ENCODE measurements at regions not wholly inside any gene's neighbourhood (a gene's known extent, or its start where the extent isn't known, plus 50 kb on each side); places are given as distances from the start of the nearest gene placed in this dataset.

GRCh38 chr18:62629031-62629430, 86.3 kb upstream of the PHLPP1 start:
- Mint-ChIP-seq H3K4me1 (ENCODE audit: low read depth, unreplicated experiment) (no peaks in the 10 kb centered on the region), H3K27ac (ENCODE audit: unreplicated experiment) (no peak overlapping the region), H3K36me3 (ENCODE audit: unreplicated experiment) (no peaks in the 10 kb centered on the region), H3K27me3 (ENCODE audit: unreplicated experiment) (no peaks in the 10 kb centered on the region), H3K9me3 (ENCODE audit: unreplicated experiment) (no peaks in the 10 kb centered on the region), H3K4me3 (ENCODE audit: unreplicated experiment) (no peak overlapping the region)
- no peak for TF ChIP-seq CTCF (IDR thresholded peaks at IDR 0.05; ENCODE audit: partially characterized antibody, unreplicated experiment)
- no peak for DNase-seq

- DNase-seq = no peak
- Mint-ChIP-seq H3K4me1 (ENCODE audit: low read depth, unreplicated experiment) (no peaks in the 10 kb centered on the region), H3K9me3 (ENCODE audit: unreplicated experiment) (no peaks in the 10 kb centered on the region), H3K4me3 (ENCODE audit: unreplicated experiment) (no peak overlapping the region), H3K36me3 (ENCODE audit: unreplicated experiment) (no peaks in the 10 kb centered on the region), H3K27me3 (ENCODE audit: unreplicated experiment) (no peaks in the 10 kb centered on the region), H3K27ac (ENCODE audit: unreplicated experiment) (no peak overlapping the region)
- TF ChIP-seq CTCF (IDR thresholded peaks at IDR 0.05; ENCODE audit: partially characterized antibody, unreplicated experiment) = no peak
These were observed 84.2 kb upstream of the PHLPP1 start for GRCh38 chr18:62631173-62631572.

GRCh38 chr18:62632788-62633455, 82.4 kb upstream of the PHLPP1 start:
- no peaks in the 10 kb centered on the region for H3K4me1 Mint-ChIP-seq (ENCODE audit: low read depth, unreplicated experiment)
- no peaks in the 10 kb centered on the region for H3K27me3 Mint-ChIP-seq (ENCODE audit: unreplicated experiment)
- no peak for TF ChIP-seq CTCF (IDR thresholded peaks at IDR 0.05; ENCODE audit: partially characterized antibody, unreplicated experiment)
- H3K9me3 Mint-ChIP-seq (ENCODE audit: unreplicated experiment) = no peaks in the 10 kb centered on the region
- no peak overlapping the region for H3K4me3 Mint-ChIP-seq (ENCODE audit: unreplicated experiment)
- no peak for DNase-seq
- no peak overlapping the region for H3K27ac Mint-ChIP-seq (ENCODE audit: unreplicated experiment)
- no peaks in the 10 kb centered on the region for H3K36me3 Mint-ChIP-seq (ENCODE audit: unreplicated experiment)

- Mint-ChIP-seq H3K36me3 (ENCODE audit: unreplicated experiment) (no peaks in the 10 kb centered on the region), H3K9me3 (ENCODE audit: unreplicated experiment) (no peaks in the 10 kb centered on the region), H3K4me3 (ENCODE audit: unreplicated experiment) (no peak overlapping the region), H3K4me1 (ENCODE audit: low read depth, unreplicated experiment) (no peaks in the 10 kb centered on the region), H3K27me3 (ENCODE audit: unreplicated experiment) (peaks cover 2% of the 10 kb centered on the region), H3K27ac (ENCODE audit: unreplicated experiment) (no peak overlapping the region)
- no peak for TF ChIP-seq CTCF (IDR thresholded peaks at IDR 0.05; ENCODE audit: partially characterized antibody, unreplicated experiment)
- DNase-seq = no peak
These were observed 80.9 kb upstream of the PHLPP1 start for GRCh38 chr18:62634458-62634857.

- H3K4me1 Mint-ChIP-seq (ENCODE audit: low read depth, unreplicated experiment) = no peaks in the 10 kb centered on the region
- no peak overlapping the region for H3K4me3 Mint-ChIP-seq (ENCODE audit: unreplicated experiment)
- H3K27ac Mint-ChIP-seq (ENCODE audit: unreplicated experiment) = no peak overlapping the region
- peaks cover 2% of the 10 kb centered on the region for H3K27me3 Mint-ChIP-seq (ENCODE audit: unreplicated experiment)
- no peak for DNase-seq
- H3K9me3 Mint-ChIP-seq (ENCODE audit: unreplicated experiment) = no peaks in the 10 kb centered on the region
- no peak for TF ChIP-seq CTCF (IDR thresholded peaks at IDR 0.05; ENCODE audit: partially characterized antibody, unreplicated experiment)
- H3K36me3 Mint-ChIP-seq (ENCODE audit: unreplicated experiment) = no peaks in the 10 kb centered on the region
These were observed 80.2 kb upstream of the PHLPP1 start for GRCh38 chr18:62634979-62635630.
